Osteoblast (primary cell): ENCODE measurements at regions not wholly inside any gene's neighbourhood (a gene's known extent, or its start where the extent isn't known, plus 50 kb on each side); places are given as distances from the start of the nearest gene placed in this dataset.

Experiments
- DNase-seq: peaks from one replicate; pipeline ENCODE4 v3.0.0; 2011; ENCODE audit warnings: low spot score, mixed read lengths; ENCODE audit not compliant: insufficient read length; ENCODE audit errors: missing footprints
- H2AFZ ChIP-seq: 2 replicates; pipeline ENCODE4 v1.6.0; 2011; ENCODE audit warnings: mild to moderate bottlenecking, low read length
- H3K27ac ChIP-seq: 2 replicates; pipeline ENCODE4 v1.5.1; 2011; ENCODE audit warnings: mild to moderate bottlenecking, low read depth, low read length, moderate library complexity
- H3K27me3 ChIP-seq: 2 replicates; pipeline ENCODE4 v1.6.0; 2012; ENCODE audit warnings: mild to moderate bottlenecking, control low read depth, inconsistent platforms, low read length, moderate library complexity; ENCODE audit not compliant: insufficient read depth
- H3K36me3 ChIP-seq: 2 replicates; pipeline ENCODE4 v1.5.1; 2011; ENCODE audit warnings: mild to moderate bottlenecking, low read length, control low read depth, moderate library complexity; ENCODE audit not compliant: insufficient read depth
- H3K4me1 ChIP-seq: 2 replicates; pipeline ENCODE4 v1.5.1; 2011; ENCODE audit warnings: mild to moderate bottlenecking, low read length, control low read depth, moderate library complexity; ENCODE audit not compliant: insufficient read depth
- H3K4me2 ChIP-seq: 2 replicates; pipeline ENCODE4 v1.6.0; 2011; ENCODE audit warnings: mild to moderate bottlenecking, low read length; ENCODE audit not compliant: insufficient read depth
- H3K4me3 ChIP-seq: fragments of 200-600 bp; sonication (generic); 3 replicates; pipeline ENCODE4 v1.5.1; 2012; ENCODE audit warnings: mild to moderate bottlenecking, low read length, inconsistent platforms; ENCODE audit not compliant: insufficient read depth
- H3K79me2 ChIP-seq: 2 replicates; pipeline ENCODE4 v1.6.0; 2012; ENCODE audit warnings: mild to moderate bottlenecking, low read length, control low read depth, inconsistent platforms; ENCODE audit not compliant: insufficient read depth
- H3K9me3 ChIP-seq: 2 replicates; pipeline ENCODE4 v1.5.1; 2011; ENCODE audit warnings: low read depth, low read length, control low read depth
- H4K20me1 ChIP-seq: 2 replicates; pipeline ENCODE4 v1.6.0; 2012; ENCODE audit warnings: mild to moderate bottlenecking, low read length, control low read depth; ENCODE audit not compliant: insufficient read depth
- CTCF ChIP-seq: IDR thresholded peaks from 2 replicates; pipeline ENCODE4 v1.5.1; 2011; ENCODE audit warnings: mild to moderate bottlenecking, low read depth, low read length, moderate library complexity; ENCODE audit errors: extremely low read depth

DNA sequence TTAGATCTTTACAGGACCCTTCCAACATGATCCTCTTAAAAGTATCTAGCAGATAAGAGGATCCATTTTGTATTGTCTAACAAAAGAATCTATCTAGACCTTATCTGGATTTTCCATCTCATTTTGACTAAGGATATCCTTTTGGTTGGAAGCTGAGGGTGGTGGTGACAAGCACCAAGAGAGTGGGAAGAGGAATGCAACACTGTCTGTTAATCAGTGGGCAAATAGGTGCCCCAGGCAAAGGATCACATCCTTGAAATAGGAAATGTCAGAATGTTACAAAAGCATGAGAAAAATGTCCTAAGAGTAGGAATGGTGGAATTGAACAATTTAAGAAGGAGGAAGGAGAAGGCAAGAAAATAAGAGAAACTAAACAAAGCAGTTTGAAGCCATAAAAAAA is 420.7 kb upstream of the CNTN3 start:
- Histone ChIP-seq H3K4me1 (no peaks in the 10 kb centered on the region), H3K4me3 (no peak overlapping the region), H2AFZ (no peak overlapping the region), H3K36me3 (no peaks in the 10 kb centered on the region), H3K4me2 (no peak overlapping the region), H3K79me2 (no peaks in the 10 kb centered on the region), H3K27me3 (no peaks in the 10 kb centered on the region), H4K20me1 (no peaks in the 10 kb centered on the region), H3K9me3 (no peaks in the 10 kb centered on the region), H3K27ac (no peak overlapping the region)
- no peak for DNase-seq
- TF ChIP-seq CTCF: no peak

DNA sequence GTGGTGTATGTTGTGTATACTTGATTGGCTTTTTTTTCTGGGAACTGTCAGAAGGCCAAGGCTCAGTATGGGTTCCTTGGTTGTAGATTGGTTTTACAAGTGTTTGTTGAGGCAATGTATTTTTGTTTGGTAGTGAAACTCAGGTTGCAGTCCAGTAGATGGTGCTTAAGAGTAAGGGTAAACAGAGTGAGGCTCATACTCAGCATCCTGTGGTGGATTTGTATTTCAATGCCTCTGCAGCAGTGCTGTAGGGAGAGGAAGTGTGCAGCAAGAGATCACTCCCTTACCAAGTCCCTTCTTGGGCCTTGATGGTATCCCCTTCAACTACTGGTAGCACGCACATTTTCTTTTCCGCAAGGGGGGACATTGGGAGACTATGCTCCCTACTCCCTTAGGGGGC is 428.5 kb upstream of the CNTN3 start:
- H3K9me3 ChIP-seq: peaks cover 4% of the 10 kb centered on the region
- TF ChIP-seq CTCF: no peak
- H3K79me2 ChIP-seq: no peaks in the 10 kb centered on the region
- H3K36me3 ChIP-seq: no peaks in the 10 kb centered on the region
- no peak overlapping the region for H2AFZ ChIP-seq
- H4K20me1 ChIP-seq: no peaks in the 10 kb centered on the region
- no peak overlapping the region for H3K4me3 ChIP-seq
- H3K4me1 ChIP-seq: no peaks in the 10 kb centered on the region
- H3K4me2 ChIP-seq: no peak overlapping the region
- no peak overlapping the region for H3K27ac ChIP-seq
- H3K27me3 ChIP-seq: no peaks in the 10 kb centered on the region
- DNase-seq: no peak

DNA sequence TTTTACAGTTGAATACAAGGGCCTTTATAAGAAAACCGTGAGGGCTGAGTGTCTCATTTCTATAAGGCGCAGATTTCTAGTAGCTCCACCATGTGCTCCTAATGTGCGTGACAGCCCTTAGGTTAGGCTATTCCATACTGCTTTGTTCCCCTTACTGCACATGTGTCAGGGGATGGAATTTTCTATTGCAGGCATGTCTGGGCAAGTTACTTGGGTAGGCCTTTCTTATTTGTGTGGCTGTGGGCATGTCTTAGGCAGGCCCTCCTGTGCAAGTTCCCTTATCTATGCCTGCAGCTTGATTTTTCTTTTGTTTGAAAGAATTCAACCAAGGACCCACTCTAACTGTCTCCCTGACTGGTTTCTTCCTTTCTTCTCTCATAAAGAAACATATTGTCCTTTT is 434.2 kb upstream of the CNTN3 start:
- Histone ChIP-seq H3K27ac (no peak overlapping the region), H4K20me1 (no peaks in the 10 kb centered on the region), H3K4me2 (no peak overlapping the region), H3K4me3 (no peak overlapping the region), H2AFZ (no peak overlapping the region), H3K79me2 (no peaks in the 10 kb centered on the region), H3K4me1 (no peaks in the 10 kb centered on the region), H3K9me3 (peaks cover 4% of the 10 kb centered on the region), H3K36me3 (no peaks in the 10 kb centered on the region), H3K27me3 (no peaks in the 10 kb centered on the region)
- DNase-seq: no peak
- TF ChIP-seq CTCF: no peak

DNA sequence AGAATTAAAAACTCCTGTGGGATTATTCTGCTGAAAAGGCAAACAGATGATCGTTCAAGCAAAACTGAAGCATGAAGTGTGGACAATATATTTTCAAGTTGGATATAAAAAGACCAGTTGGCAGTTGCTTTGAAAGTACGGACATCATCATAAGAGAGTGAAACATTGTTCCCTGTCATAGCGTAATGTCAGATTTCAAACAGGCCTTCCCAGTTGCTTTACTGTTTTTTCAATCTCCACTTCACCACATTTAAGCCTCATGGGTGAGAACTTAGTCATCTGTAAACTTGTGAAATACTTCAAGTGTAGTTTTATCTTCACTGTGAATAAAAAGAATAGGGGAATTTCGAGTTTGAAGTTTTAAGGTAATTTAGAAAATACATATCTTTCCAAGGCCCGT is 435.1 kb upstream of the CNTN3 start:
- Histone ChIP-seq H3K4me2 (no peak overlapping the region), H3K79me2 (no peaks in the 10 kb centered on the region), H4K20me1 (no peaks in the 10 kb centered on the region), H3K9me3 (no peaks in the 10 kb centered on the region), H3K4me3 (no peak overlapping the region), H3K36me3 (no peaks in the 10 kb centered on the region), H2AFZ (no peak overlapping the region), H3K27me3 (no peaks in the 10 kb centered on the region), H3K4me1 (no peaks in the 10 kb centered on the region), H3K27ac (no peak overlapping the region)
- no peak for TF ChIP-seq CTCF
- no peak for DNase-seq
